Endothelial cell of umbilical vein (primary cell): ENCODE measurements at regions not wholly inside any gene's neighbourhood (a gene's known extent, or its start where the extent isn't known, plus 50 kb on each side); places are given as distances from the start of the nearest gene placed in this dataset.

Experiments used
- BruUV-seq: library from RNA; stranded (reverse); fragments of 400-500 nt; replicated peaks from 2 replicates; lab custom pipeline; 2021; lab: Mats Ljungman, UMichigan
- CTCF ChIA-PET: fragments of 300-600, 350-600 bp; sonication (Branson Sonifier 250); formaldehyde crosslinking; loops from one replicate; lab custom pipeline; 2021; ENCODE audit warnings: antibody characterized with exemption, inconsistent platforms; lab: Charles Lee
- POLR2A ChIA-PET: fragments of 300-600, 350-600 bp; sonication (Branson Sonifier 250); formaldehyde crosslinking; loops from one replicate; lab custom pipeline; 2021; ENCODE audit warnings: antibody characterized with exemption, inconsistent platforms; lab: Charles Lee
- DNase-seq: peaks from one replicate; pipeline ENCODE4 v3.0.0-alpha.2; 2011; ENCODE audit warnings: low read depth, low spot score
- FAIRE-seq: peaks from 2 replicates; lab custom pipeline; 2011; peaks lifted over from hg19 to GRCh38; lab: Jason Lieb, UNC
- H2AFZ ChIP-seq: 2 replicates; pipeline ENCODE4 v1.6.0; 2012; ENCODE audit warnings: low read depth, low read length, control low read depth, inconsistent platforms
- H3K27ac ChIP-seq: 2 replicates; pipeline ENCODE4 v1.5.1; 2011; ENCODE audit warnings: low read depth, mild to moderate bottlenecking, control low read depth, low read length, moderate library complexity; ENCODE audit not compliant: insufficient read depth
- H3K27me3 ChIP-seq, 2 experiments: 2 replicates each; pipeline versions ENCODE4 v1.6.0 to v1.6.1; 2011; ENCODE audit warnings: low read length in 2 of 2, mixed read lengths in 1 of 2; ENCODE audit not compliant: control insufficient read depth in 2 of 2, insufficient read depth in 2 of 2
- H3K36me3 ChIP-seq, 2 experiments: 2 replicates in 1 of 2; 3 replicates in 1 of 2; pipeline ENCODE4 v1.5.1; 2011; ENCODE audit warnings: low read length in 2 of 2, mild to moderate bottlenecking in 1 of 2, moderate library complexity in 1 of 2; ENCODE audit not compliant: control insufficient read depth in 2 of 2, insufficient read depth in 2 of 2; ENCODE audit errors: extremely low read depth in 1 of 2
- H3K4me1 ChIP-seq: 3 replicates; pipeline ENCODE4 v1.5.1; 2011; ENCODE audit warnings: mild to moderate bottlenecking, low read length; ENCODE audit not compliant: control insufficient read depth, insufficient read depth; ENCODE audit errors: extremely low read depth
- H3K4me2 ChIP-seq: 2 replicates; pipeline ENCODE4 v1.6.1; 2011; ENCODE audit warnings: low read length, control low read depth, mixed read lengths; ENCODE audit not compliant: insufficient read depth
- H3K4me3 ChIP-seq, 3 experiments: fragments of 200-600 bp in 1 of 3; sonication (generic), shearing (Covaris generic) in 1 of 3; replicated peaks in 1 of 3; 2 replicates each; pipeline ENCODE4 v1.5.1; 2011 to 2016; ENCODE audit warnings: control low read depth in 3 of 3, low read length in 3 of 3, mild to moderate bottlenecking in 2 of 3, inconsistent platforms in 1 of 3, low read depth in 1 of 3, moderate library complexity in 1 of 3; ENCODE audit not compliant: insufficient read depth in 1 of 3
- H3K79me2 ChIP-seq: 2 replicates; pipeline ENCODE4 v1.6.0; 2012; ENCODE audit warnings: low read length, inconsistent platforms; ENCODE audit not compliant: control insufficient read depth, insufficient read depth
- H3K9ac ChIP-seq: replicated peaks from 2 replicates; pipeline ENCODE3; 2011; ENCODE audit warnings: low read length, control low read depth; ENCODE audit not compliant: insufficient read depth; ENCODE audit errors: extremely low read depth
- H3K9me1 ChIP-seq: replicated peaks from 3 replicates; pipeline ENCODE4 v1.6.0; 2011; ENCODE audit warnings: mild to moderate bottlenecking, low read length; ENCODE audit not compliant: control insufficient read depth, insufficient read depth; ENCODE audit errors: extremely low read depth
- H3K9me3 ChIP-seq: replicated peaks from 2 replicates; pipeline ENCODE4 v1.5.1; 2012; ENCODE audit warnings: low read length, inconsistent platforms; ENCODE audit not compliant: control insufficient read depth, insufficient read depth
- H4K20me1 ChIP-seq: replicated peaks from 2 replicates; pipeline ENCODE3; 2011; ENCODE audit warnings: mild to moderate bottlenecking, low read length; ENCODE audit not compliant: control insufficient read depth, insufficient read depth; ENCODE audit errors: extremely low read depth
- EZH2 ChIP-seq: IDR thresholded peaks from 2 replicates; pipeline ENCODE4 v1.6.1; 2012; ENCODE audit warnings: borderline replicate concordance, low read depth, mild to moderate bottlenecking, moderate library complexity, low read length, inconsistent platforms; ENCODE audit not compliant: severe bottlenecking
- FOS ChIP-seq: IDR thresholded peaks from 2 replicates; pipeline ENCODE4 v1.6.1; 2011; ENCODE audit warnings: mild to moderate bottlenecking, low read length, moderate library complexity, borderline replicate concordance; ENCODE audit not compliant: insufficient read depth
- GATA2 ChIP-seq: IDR thresholded peaks from 2 replicates; pipeline ENCODE4 v1.7.0; 2011; ENCODE audit warnings: low read depth, mild to moderate bottlenecking, moderate library complexity, mixed read lengths, low read length; ENCODE audit not compliant: insufficient read length, insufficient read depth
- JUN ChIP-seq: IDR thresholded peaks from 2 replicates; pipeline ENCODE4 v1.6.1; 2011; ENCODE audit warnings: borderline replicate concordance, low read depth; ENCODE audit not compliant: insufficient read length, insufficient read depth
- MYC ChIP-seq: IDR thresholded peaks from one replicate; pipeline ENCODE4 v1.6.1; 2011; ENCODE audit warnings: mild to moderate bottlenecking, low read depth, low read length
- POLR2A ChIP-seq: IDR thresholded peaks from 2 replicates; pipeline ENCODE4 v1.6.1; 2012; ENCODE audit warnings: low read depth, mild to moderate bottlenecking, control low read depth, low read length
- POLR2AphosphoS5 ChIP-seq: IDR thresholded peaks from 2 replicates; pipeline ENCODE4 v1.6.1; 2012; ENCODE audit warnings: low read depth, mild to moderate bottlenecking, control low read depth, low read length, moderate library complexity; ENCODE audit not compliant: insufficient read depth
- dilution Hi-C: fragments of 300-500 bp; cut with MboI; formaldehyde crosslinking; loops from one replicate; pipeline ENCODE4 v1.15.0; 2019; ENCODE audit warnings: low sequenced_read_pairs; ENCODE audit not compliant: extremely low pct_ligation_motif_present
- intact Hi-C: fragments of 100-400 bp; cut with micrococcal nuclease; formaldehyde crosslinking; loops from one replicate; pipeline ENCODE4 v1.10.0; 2022
- TF ChIP-seq, protein P1 (sequence below), 2 donors: IDR thresholded peaks; 1 replicate in 1 of 2; 2 replicates in 1 of 2; pipeline ENCODE4 v1.5.1; 2011; ENCODE audit warnings: low read length in 2 of 2, mild to moderate bottlenecking in 2 of 2, moderate library complexity in 2 of 2, control low read depth in 1 of 2, inconsistent platforms in 1 of 2, low read depth in 1 of 2; ENCODE audit not compliant: insufficient read depth in 1 of 2; ENCODE audit errors: extremely low read depth in 1 of 2
- TF ChIP-seq, protein P2 (sequence below): IDR thresholded peaks from 2 replicates; pipeline ENCODE4 v1.6.1; 2011; ENCODE audit not compliant: insufficient read depth, insufficient read length

DNA sequence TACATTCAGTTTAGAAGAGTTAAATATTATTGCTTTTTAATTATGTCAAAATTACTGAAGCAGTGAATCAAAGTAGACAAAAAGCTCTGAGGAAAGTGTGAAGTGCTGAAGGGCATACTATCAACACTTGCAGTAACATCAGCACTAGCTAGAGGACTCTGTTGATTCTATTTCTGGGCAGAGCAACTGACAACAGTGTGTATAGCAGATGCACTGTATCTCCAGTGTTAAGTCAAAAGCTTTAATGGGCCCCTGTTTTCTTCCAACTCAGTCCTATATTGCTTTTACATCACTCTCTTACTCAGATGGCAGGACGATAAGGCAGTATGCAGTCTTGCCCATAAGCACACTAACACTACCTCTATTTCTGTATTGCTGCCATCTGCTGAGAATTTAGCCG lies 435.2 kb upstream of the AMOT start:
- DNase-seq (no peak), FAIRE-seq (no peak)
- H3K27ac ChIP-seq, result no peak overlapping the region
- H3K4me2 ChIP-seq, result no peak overlapping the region
- H3K9ac ChIP-seq, result no peak overlapping the region
- TF ChIP-seq FOS (no peak), EZH2 (no peak), MYC (no peak), GATA2 (no peak), POLR2AphosphoS5 (no peak), JUN (no peak), POLR2A (no peak)
- TF ChIP-seq, protein P1, sequence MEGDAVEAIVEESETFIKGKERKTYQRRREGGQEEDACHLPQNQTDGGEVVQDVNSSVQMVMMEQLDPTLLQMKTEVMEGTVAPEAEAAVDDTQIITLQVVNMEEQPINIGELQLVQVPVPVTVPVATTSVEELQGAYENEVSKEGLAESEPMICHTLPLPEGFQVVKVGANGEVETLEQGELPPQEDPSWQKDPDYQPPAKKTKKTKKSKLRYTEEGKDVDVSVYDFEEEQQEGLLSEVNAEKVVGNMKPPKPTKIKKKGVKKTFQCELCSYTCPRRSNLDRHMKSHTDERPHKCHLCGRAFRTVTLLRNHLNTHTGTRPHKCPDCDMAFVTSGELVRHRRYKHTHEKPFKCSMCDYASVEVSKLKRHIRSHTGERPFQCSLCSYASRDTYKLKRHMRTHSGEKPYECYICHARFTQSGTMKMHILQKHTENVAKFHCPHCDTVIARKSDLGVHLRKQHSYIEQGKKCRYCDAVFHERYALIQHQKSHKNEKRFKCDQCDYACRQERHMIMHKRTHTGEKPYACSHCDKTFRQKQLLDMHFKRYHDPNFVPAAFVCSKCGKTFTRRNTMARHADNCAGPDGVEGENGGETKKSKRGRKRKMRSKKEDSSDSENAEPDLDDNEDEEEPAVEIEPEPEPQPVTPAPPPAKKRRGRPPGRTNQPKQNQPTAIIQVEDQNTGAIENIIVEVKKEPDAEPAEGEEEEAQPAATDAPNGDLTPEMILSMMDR (IDR thresholded peaks at IDR 0.05; ENCODE audit: extremely low read depth in 1 of 2, insufficient read depth in 1 of 2, low read depth in 1 of 2, low read length in 2 of 2), result no peak
- TF ChIP-seq, protein P2, sequence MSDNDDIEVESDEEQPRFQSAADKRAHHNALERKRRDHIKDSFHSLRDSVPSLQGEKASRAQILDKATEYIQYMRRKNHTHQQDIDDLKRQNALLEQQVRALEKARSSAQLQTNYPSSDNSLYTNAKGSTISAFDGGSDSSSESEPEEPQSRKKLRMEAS, result no peak
- intact Hi-C loops, result no loop called here
- H3K9me3 ChIP-seq, result no peaks in the 10 kb centered on the region
- CTCF ChIA-PET, result interaction anchor here (2.0 to 2.2 kb wide), 2 partner anchors 16 to 467 kb away, joined by 5 read pairs; no protein-coding TSS in a partner anchor
- no peaks in the 10 kb centered on the region for H3K9me1 ChIP-seq
- H4K20me1 ChIP-seq, result no peaks in the 10 kb centered on the region
- POLR2A ChIA-PET, result no interaction called here
- H3K4me3 ChIP-seq, result no peak overlapping the region
- no peaks in the 10 kb centered on the region for H3K36me3 ChIP-seq
- no peaks in the 10 kb centered on the region for H3K4me1 ChIP-seq
- no peaks in the 10 kb centered on the region for H3K79me2 ChIP-seq
- no peak overlapping the region for H2AFZ ChIP-seq
- no peaks in the 10 kb centered on the region for H3K27me3 ChIP-seq
- BruUV-seq, result no TSS peak
- dilution Hi-C loops, result no loop called here
